Activated gamma-delta T cell (primary cell): ENCODE measurements at regions not wholly inside any gene's neighbourhood (a gene's known extent, or its start where the extent isn't known, plus 50 kb on each side); places are given as distances from the start of the nearest gene placed in this dataset.

ENCODE experiments used
- DNase-seq: peaks from one replicate; lab custom pipeline; 2025; lab: John Stamatoyannopoulos, UW

DNA sequence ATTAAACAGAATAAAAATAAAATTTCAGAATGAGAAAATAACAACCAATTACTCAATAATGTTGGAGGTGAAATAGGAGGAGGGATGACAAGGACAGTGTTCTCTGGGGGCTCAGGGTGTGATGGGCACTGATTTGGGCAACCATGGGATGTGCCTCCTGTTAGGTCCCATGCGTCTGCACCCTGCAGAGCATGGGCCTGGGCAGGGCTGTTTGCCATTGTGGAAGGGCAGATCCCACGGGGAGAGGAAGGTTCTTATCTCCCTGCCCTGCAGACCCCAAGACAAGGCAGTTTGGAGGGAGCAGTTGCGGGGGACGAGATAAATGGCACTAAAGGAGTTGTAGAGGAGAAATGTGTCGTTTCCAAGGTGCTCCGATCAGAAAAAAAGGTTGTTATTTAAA lies 206.3 kb downstream of the THBS2 start:
- DNase-seq = no peak

GRCh38 chr6:169046483-169047192 lies 207.0 kb downstream of the THBS2 start:
- no peak for DNase-seq

GRCh38 chr6:169046021-169046420 lies 207.6 kb downstream of the THBS2 start:
- DNase-seq = no peak

DNA sequence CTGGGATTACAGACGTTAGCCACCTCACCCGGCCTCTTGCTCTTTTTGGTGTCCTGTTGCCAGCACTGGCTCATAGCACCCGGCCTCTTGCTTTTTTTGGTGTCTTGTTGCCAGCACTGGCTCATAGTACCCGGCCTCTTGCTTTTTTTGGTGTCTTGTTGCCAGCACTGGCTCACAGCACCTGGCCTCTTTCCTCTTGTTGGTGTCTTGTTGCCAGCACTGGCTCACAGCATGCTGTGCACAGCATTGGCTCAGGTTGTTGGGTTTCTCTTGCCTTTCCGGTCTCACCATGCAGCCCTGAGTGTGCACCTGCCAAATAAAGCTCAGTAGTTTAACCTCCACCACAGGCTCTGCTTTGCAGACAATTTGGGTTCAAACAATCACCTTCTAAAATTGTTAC lies 208.2 kb downstream of the THBS2 start:
- DNase-seq = no peak

GRCh38 chr6:169044381-169045230 lies 209.0 kb downstream of the THBS2 start:
- no peak for DNase-seq

- DNase-seq = no peak
These were observed 211.6 kb downstream of the THBS2 start for GRCh38 chr6:169042061-169042460.

DNA sequence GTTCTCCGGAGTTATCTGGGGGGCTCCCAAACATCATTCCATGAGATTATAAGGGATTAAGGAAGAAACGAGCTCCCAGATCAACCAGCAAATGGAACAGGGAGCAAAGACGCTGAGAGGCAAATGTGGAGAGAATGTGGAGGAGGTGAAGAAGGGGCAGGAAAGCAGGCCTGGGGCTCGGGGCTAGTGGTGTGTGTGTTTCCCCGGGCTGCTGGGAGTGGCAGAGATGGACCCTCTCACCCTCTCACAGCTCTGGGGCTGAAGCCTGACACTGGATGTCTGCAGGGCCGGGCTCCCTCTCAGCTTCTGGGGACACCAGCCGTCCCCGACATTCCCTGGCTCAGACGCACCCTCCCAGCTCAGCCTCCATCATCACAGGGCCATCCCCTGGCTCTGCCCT lies 212.6 kb downstream of the THBS2 start:
- DNase-seq = no peak

- no peak for DNase-seq
These were observed 215.0 kb downstream of the THBS2 start for GRCh38 chr6:169038691-169039090.

- no peak for DNase-seq
These were observed 218.0 kb downstream of the THBS2 start for GRCh38 chr6:169035385-169036240.

GRCh38 chr6:169034516-169035167 lies 219.0 kb downstream of the THBS2 start:
- DNase-seq = no peak

GRCh38 chr6:169029861-169030260 lies 223.8 kb downstream of the THBS2 start:
- no peak for DNase-seq

GRCh38 chr6:169028343-169028742 lies 225.3 kb downstream of the THBS2 start:
- DNase-seq = no peak

GRCh38 chr6:169026175-169026574 lies 227.5 kb downstream of the THBS2 start:
- DNase-seq = no peak

DNA sequence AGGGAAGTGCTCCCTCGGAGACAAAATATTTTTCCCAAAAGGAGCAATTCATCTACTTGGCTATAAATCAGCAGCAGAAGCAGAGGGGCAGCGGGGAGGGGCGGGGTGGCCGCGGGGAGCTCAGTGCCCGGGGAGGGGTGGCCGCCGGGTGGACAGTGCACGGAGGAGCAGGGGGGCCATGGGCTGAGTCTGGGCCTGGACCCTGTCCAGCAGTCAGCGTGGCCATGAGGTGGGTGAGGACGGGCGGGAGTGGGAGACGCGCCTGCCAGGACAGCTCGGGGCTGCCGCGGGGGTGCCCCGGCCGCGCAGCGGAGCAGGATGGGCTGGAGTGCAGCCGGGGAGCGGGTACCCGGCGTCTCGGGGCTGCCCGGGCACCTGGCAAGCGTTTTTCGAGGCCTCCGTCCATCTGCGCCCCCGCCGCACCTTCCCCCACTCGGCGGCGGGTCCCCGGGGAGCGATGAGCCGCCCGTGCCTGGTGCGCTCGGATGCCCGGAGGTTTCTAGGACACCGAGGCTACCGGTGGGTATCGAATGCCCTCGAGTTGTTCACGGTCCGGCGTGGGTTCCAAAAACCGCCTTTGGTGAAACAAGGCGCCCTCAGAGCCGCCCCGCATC lies 229.5 kb downstream of the THBS2 start:
- no peak for DNase-seq

GRCh38 chr6:169023161-169023874 lies 230.3 kb downstream of the THBS2 start:
- DNase-seq = no peak

DNA sequence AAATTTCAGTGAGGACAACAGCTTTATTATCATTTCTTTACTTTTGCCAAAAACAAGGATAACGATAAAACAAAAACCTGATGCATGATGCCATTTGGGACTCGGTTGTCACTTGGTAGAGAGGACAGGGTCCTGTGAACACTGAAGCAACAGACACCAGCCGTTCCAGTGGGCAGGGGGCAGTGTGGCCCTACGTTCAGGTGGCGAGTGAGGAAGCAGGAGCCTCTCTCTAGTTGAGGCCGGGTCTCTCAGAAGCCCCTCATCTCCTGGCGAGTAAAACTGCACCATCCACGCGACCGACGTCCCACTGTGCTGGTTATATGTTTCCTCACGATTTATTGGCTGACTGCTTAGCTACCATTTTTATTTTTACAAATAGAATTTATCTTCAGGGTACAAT lies 231.6 kb downstream of the THBS2 start:
- no peak for DNase-seq

- no peak for DNase-seq
These were observed 232.8 kb downstream of the THBS2 start for GRCh38 chr6:169020821-169021220.

DNA sequence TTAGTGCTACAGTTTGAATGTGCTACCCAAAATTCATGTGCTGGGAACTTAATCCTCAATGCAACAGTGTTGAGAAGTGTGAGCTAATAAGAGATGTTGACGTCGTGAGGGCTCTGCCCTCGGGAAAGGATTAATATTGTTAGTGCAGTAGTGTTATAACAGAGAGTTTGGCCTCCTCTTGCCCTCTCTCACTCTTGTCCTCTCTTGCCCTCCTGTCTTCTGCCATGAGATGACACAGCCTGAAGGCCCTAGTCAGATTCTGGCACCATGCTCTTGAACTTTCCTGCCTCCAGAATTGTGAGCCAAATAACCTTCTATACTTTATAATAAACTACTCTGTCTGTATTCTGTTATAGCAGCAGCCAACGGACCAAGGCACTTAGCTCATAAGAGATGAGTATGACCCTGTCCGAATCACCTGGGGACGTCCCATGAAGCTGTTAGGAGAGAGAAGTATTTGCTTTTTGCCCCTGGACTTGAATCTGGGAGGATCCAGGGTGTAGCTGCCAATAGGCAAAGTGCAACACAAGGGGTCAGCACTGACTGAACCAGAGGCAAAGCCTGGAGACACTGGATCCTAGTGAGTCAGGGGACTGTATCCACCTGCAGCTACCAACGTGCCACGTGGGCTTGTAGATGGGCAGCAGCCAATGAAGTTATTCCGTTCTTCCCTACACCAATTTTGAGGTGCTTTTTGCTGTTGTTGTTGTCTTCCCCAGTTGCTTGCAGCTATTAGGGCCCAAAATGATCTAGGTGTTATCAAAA lies 233.7 kb downstream of the THBS2 start:
- no peak for DNase-seq

- DNase-seq = no peak
These were observed 234.5 kb downstream of the THBS2 start for GRCh38 chr6:169019111-169019510.

- no peak for DNase-seq
These were observed 236.9 kb downstream of the THBS2 start for GRCh38 chr6:169016758-169017157.
